ENCODE measurements at regions not wholly inside any gene's neighbourhood (a gene's known extent, or its start where the extent isn't known, plus 50 kb on each side); places are given as distances from the start of the nearest gene placed in this dataset.

DNA sequence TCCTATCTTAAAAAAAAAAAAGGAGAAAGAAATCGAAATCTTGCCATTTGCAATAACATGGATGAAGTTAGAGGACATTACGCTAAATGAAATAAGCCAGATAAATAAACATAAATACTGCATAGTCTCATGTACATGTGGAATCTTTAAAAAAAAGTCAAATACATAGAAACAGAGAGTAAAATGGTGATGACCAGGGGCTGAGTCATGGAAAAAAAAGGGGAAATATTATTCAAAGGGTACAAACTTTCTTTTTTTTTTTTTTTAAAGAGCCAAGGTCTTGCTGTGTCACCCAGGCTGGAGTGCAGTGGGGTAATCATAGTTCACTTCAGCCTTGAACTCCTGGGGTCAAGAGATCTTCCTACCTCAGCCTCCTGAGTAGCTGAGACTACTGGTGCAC, 310.1 kb downstream of the ZNF608 start:
- TF ChIP-seq, protein P1, sequence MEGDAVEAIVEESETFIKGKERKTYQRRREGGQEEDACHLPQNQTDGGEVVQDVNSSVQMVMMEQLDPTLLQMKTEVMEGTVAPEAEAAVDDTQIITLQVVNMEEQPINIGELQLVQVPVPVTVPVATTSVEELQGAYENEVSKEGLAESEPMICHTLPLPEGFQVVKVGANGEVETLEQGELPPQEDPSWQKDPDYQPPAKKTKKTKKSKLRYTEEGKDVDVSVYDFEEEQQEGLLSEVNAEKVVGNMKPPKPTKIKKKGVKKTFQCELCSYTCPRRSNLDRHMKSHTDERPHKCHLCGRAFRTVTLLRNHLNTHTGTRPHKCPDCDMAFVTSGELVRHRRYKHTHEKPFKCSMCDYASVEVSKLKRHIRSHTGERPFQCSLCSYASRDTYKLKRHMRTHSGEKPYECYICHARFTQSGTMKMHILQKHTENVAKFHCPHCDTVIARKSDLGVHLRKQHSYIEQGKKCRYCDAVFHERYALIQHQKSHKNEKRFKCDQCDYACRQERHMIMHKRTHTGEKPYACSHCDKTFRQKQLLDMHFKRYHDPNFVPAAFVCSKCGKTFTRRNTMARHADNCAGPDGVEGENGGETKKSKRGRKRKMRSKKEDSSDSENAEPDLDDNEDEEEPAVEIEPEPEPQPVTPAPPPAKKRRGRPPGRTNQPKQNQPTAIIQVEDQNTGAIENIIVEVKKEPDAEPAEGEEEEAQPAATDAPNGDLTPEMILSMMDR (conservative IDR thresholded peaks at IDR 0.05; ENCODE audit: low read length): no peak
- no peak for TF ChIP-seq EZH2phosphoT487 (IDR thresholded peaks at IDR 0.05; ENCODE audit: borderline replicate concordance, low read depth, low read length)
